ENCODE measurements at regions not wholly inside any gene's neighbourhood (a gene's known extent, or its start where the extent isn't known, plus 50 kb on each side); places are given as distances from the start of the nearest gene placed in this dataset.

DNA sequence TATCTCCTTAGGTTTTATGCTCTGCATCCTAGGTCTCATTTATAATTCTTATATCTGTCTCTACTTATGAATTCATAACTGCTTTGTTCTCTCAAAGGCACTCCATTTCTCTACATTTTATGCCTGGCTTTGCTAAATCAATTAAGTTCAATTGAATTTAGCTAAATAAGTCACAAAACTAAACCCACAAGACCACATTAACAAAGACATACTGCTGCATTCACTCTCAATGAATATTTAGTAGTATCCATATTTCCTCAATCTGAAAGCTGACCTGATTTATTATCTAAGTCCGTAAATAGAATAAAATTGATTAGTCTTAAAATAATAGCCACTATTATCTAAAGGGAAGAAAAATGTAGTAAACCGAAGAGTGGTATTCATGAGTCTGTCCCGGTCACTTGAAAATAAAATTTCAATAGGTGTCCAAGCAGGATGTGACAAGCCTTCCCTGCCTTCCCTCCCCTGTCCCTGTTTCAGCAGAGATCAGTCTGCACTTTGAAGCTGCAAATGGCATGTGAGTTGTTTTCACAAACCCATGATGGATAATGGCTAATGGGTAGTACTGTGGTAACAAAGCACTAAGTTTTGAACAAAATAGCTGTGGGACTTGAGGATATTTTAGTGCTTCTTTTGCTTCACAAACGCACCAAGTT lies 295.0 kb upstream of the NCAM2 start:
- TF ChIP-seq EP300 (IDR thresholded peaks at IDR 0.05; ENCODE audit: borderline replicate concordance) (no peak), RAD21 (IDR thresholded peaks at IDR 0.05; ENCODE audit: low read depth) (no peak), CREB1 (IDR thresholded peaks at IDR 0.05; ENCODE audit: low read depth) (no peak), TEAD4 (IDR thresholded peaks at IDR 0.05) (no peak), TCF12 (IDR thresholded peaks at IDR 0.05; ENCODE audit: low read depth) (no peak)
- TF ChIP-seq, protein P1, sequence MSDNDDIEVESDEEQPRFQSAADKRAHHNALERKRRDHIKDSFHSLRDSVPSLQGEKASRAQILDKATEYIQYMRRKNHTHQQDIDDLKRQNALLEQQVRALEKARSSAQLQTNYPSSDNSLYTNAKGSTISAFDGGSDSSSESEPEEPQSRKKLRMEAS (IDR thresholded peaks at IDR 0.05), result no peak
